Ascending aorta (tissue), 2 donors: ENCODE measurements at regions not wholly inside any gene's neighbourhood (a gene's known extent, or its start where the extent isn't known, plus 50 kb on each side); places are given as distances from the start of the nearest gene placed in this dataset.

ENCODE experiments used
- DNase-seq, 2 donors: peaks; one replicate each; pipeline ENCODE4 v3.0.0-alpha.2; 2019; ENCODE audit warnings: low spot score in 2 of 2
- H3K27ac ChIP-seq, 2 donors: fragments of 200-600 bp; sonication (generic); one replicate each; pipeline ENCODE4 v1.5.1; 2016 to 2017; ENCODE audit warnings: mild to moderate bottlenecking in 1 of 2
- H3K27me3 ChIP-seq: fragments of 200-600 bp; sonication (generic); one replicate; pipeline ENCODE4 v1.5.1; 2017
- H3K36me3 ChIP-seq, 2 donors: fragments of 200-600 bp; sonication (generic); one replicate each; pipeline ENCODE4 v1.5.1; 2016
- H3K4me1 ChIP-seq, 2 donors: fragments of 200-600 bp; sonication (generic); one replicate each; pipeline ENCODE4 v1.5.1; 2016 to 2017; ENCODE audit warnings: mild to moderate bottlenecking in 1 of 2
- H3K4me3 ChIP-seq, 2 donors: fragments of 200-600 bp; sonication (generic); one replicate each; pipeline ENCODE4 v1.5.1; 2016 to 2017; ENCODE audit warnings: mild to moderate bottlenecking in 1 of 2
- H3K9me3 ChIP-seq, 2 donors: fragments of 200-600 bp; sonication (generic); one replicate each; pipeline ENCODE4 v1.5.1; 2016
- CTCF ChIP-seq, 3 experiments: fragments of 200-600 bp in 2 of 3; fragments of 450-650 bp in 1 of 3; sonication (generic) in 2 of 3; IDR thresholded peaks; one replicate each; pipeline ENCODE4 v1.5.1; 2016 to 2019; ENCODE audit warnings: antibody characterized with exemption in 3 of 3, mild to moderate bottlenecking in 1 of 3, moderate library complexity in 1 of 3
- intact Hi-C: fragments of 100-400 bp; cut with DNase I; formaldehyde crosslinking; loops from one replicate; pipeline ENCODE4 v1.15.1; 2023

- no peak for DNase-seq
- H3K4me1 ChIP-seq: no peaks in the 10 kb centered on the region
- no peak overlapping the region for H3K27ac ChIP-seq
- TF ChIP-seq CTCF (IDR thresholded peaks at IDR 0.05): no peak
- H3K27me3 ChIP-seq: no peaks in the 10 kb centered on the region
- H3K9me3 ChIP-seq: no peaks in the 10 kb centered on the region
- no peaks in the 10 kb centered on the region for H3K36me3 ChIP-seq
- no peak overlapping the region for H3K4me3 ChIP-seq
- intact Hi-C loops: no loop called here
Measured at GRCh38 chr12:16870845-16871244, 264.9 kb upstream of the LMO3 start.

GRCh38 chr12:16863742-16864141 lies 257.8 kb upstream of the LMO3 start:
- no peaks in the 10 kb centered on the region for H3K9me3 ChIP-seq
- DNase-seq: no peak
- no peak overlapping the region for H3K4me3 ChIP-seq
- no peaks in the 10 kb centered on the region for H3K36me3 ChIP-seq
- H3K4me1 ChIP-seq: no peaks in the 10 kb centered on the region
- TF ChIP-seq CTCF (IDR thresholded peaks at IDR 0.05): no peak
- no peaks in the 10 kb centered on the region for H3K27me3 ChIP-seq
- intact Hi-C loops: no loop called here
- no peak overlapping the region for H3K27ac ChIP-seq

- no peak for DNase-seq
- Histone ChIP-seq H3K36me3 (no peaks in the 10 kb centered on the region), H3K27me3 (no peaks in the 10 kb centered on the region), H3K9me3 (no peaks in the 10 kb centered on the region), H3K4me3 (no peak overlapping the region), H3K27ac (no peak overlapping the region), H3K4me1 (no peaks in the 10 kb centered on the region)
- no peak for TF ChIP-seq CTCF (IDR thresholded peaks at IDR 0.05)
- intact Hi-C loops: no loop called here
Measured at GRCh38 chr12:16857456-16857923, 251.5 kb upstream of the LMO3 start.

DNA sequence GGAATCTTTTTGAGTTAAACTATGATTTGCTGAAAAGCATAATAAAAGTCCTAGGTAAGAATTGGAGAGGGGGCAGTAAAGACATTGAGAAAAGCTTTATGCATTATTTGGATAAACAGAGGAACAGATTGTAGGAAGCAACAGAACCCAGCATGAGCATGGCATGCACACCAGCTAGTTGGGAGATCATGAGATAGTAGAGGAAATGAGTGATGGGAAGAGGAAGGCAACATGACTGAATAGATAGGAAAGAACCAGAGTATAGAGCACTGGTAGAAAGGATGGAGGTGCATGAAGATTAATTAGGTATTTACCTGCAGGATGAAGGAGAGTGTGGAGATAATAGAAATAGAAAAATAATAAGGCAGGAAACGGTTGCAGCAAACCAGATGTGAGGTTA lies 248.5 kb upstream of the LMO3 start:
- no peak overlapping the region for H3K4me3 ChIP-seq
- no peaks in the 10 kb centered on the region for H3K4me1 ChIP-seq
- no peak for DNase-seq
- no peaks in the 10 kb centered on the region for H3K27me3 ChIP-seq
- no peaks in the 10 kb centered on the region for H3K9me3 ChIP-seq
- TF ChIP-seq CTCF (IDR thresholded peaks at IDR 0.05): no peak
- intact Hi-C loops: no loop called here
- no peak overlapping the region for H3K27ac ChIP-seq
- no peaks in the 10 kb centered on the region for H3K36me3 ChIP-seq

GRCh38 chr12:16849473-16849872 lies 243.5 kb upstream of the LMO3 start:
- no peak for TF ChIP-seq CTCF (IDR thresholded peaks at IDR 0.05)
- Histone ChIP-seq H3K27ac (no peak overlapping the region), H3K27me3 (no peaks in the 10 kb centered on the region), H3K9me3 (no peaks in the 10 kb centered on the region), H3K4me1 (no peaks in the 10 kb centered on the region), H3K4me3 (no peak overlapping the region), H3K36me3 (no peaks in the 10 kb centered on the region)
- intact Hi-C loops: no loop called here
- DNase-seq: no peak

DNA sequence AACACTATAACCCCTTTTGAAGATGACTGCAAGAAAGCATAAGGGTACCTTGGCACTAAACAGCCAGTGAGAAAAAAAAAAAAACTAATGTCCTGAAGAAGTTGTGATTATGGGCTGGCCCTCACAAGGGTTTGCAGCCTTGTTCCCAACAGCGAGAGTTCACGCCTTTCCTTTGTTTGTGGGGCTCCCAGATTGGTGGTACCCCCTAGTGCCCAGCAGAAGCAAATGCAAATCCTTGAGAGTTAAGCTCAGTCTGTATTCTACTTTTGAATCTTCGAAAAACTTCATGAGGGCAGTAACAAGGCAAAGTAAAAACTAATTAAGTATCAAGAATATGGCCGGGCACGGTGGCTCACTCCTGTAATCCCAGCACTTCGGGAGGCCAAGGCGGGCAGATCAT lies 238.9 kb upstream of the LMO3 start:
- no peaks in the 10 kb centered on the region for H3K27me3 ChIP-seq
- no peak overlapping the region for H3K27ac ChIP-seq
- no peak for DNase-seq
- H3K9me3 ChIP-seq: no peaks in the 10 kb centered on the region
- no peak overlapping the region for H3K4me3 ChIP-seq
- no peaks in the 10 kb centered on the region for H3K4me1 ChIP-seq
- intact Hi-C loops: no loop called here
- no peak for TF ChIP-seq CTCF (IDR thresholded peaks at IDR 0.05)
- no peaks in the 10 kb centered on the region for H3K36me3 ChIP-seq
